M059J (cell line): ENCODE measurements at regions not wholly inside any gene's neighbourhood (a gene's known extent, or its start where the extent isn't known, plus 50 kb on each side); places are given as distances from the start of the nearest gene placed in this dataset.
A peak's percentile ranks its signal among the peaks of the same experiment; 100 is the strongest.

Experiments used
- DNase-seq: peaks from one replicate; pipeline ENCODE4 v3.0.0-alpha.2; 2012; ENCODE audit warnings: low read depth

DNA sequence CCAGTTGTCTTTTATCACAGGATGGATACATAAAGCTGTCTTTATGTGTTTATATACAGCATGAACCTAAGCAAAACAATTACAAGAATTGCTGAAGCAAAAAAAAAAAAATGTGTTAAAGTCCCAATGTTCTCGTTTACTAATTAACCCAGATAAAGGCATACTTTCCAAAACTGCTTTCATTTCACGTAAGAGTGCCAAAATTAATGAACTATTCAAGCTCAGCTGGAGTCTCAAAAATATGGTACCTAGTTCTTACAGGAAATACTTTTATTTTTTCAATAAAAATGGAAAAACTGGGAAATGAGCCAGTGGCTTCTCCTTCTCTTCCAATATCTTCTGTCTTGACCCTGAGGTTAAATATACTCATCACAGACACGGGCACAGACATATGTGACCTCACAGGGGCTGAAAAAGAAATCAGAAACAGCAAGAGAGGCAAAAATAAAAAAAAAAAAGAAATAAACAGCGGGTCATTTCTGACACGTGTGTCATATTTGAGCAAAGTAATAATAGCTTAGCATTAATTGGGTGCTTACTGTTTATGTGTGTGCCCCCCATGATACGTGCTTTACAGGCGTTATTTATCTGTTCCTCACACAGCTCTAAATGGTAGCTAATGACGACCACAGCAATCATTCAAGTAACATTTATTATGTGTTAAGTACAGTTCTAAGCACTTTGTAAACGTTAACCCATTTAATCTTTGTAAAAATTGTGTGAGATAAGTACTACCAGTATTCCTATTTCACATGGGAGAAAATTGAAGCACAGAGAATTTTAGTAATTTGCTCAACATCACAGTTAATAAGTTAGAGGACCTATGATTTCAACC, 158.0 kb upstream of the MMADHC start:
- no peak for DNase-seq

DNA sequence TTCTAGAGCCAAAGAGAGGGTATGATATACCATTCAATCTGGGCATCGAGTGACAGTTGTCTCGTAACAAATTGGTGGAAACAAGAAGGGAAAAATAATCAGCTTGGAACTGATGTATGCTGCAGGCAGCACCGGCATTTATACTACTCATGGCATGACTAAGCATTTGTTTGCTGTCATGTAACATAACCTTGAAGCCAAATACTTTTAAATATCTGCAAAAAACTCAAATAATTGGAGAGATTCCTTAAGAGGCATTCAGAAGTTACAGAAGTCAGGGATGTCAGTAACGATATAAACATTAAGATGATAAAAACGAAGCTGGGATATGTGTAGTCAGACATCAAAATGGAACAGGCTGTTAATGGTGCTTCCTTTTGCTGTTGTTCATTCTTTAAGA, 157.3 kb upstream of the MMADHC start:
- DNase-seq = peak; percentile 45

DNA sequence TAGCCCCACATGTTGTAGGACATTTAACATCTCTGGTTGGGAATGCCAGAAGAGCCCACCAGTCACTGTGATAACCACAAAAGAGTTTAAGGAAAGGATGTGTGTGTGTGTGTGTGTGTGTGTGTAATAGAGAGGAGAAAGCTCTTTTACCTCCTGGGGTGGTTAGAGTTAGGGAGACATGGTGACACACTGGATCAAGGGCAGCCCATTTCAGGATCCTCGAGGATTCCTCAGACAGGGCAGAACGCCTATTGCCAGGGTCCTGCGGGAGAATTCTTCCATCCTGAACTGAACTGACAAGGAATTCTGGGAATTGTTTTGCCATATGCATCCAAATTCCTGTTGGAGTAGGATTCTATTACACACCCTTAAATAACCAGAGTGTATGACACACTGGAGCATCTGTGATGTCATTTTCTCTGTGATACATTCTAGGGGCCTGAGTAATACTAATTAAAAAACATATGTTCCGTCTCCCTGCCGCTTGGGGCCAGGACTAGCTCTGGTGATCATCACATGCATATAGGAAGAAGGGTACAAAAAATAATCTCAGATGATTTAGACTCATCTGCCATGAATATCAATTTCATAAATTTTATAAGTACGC, 156.4 kb upstream of the MMADHC start:
- DNase-seq = peak; percentile 84

DNA sequence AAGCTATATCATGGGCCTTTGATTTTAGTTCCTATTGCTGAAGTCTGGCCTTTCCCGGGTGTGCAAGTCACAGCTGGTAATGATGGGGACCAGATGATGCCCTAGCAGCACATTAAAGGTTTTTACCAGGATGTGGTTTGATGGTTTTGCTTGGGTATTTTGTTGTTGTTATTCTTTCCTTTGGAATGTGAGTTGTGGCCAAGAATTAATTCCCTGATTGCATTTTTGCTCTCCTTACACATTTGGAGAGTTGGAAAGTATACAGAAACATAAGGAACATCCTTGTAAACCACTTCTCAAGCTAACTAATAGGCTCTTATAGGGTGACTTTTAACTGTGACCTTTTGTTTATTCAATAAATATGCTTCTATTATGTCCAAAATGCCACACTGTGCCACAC, 154.1 kb upstream of the MMADHC start:
- DNase-seq = peak; percentile 90

DNA sequence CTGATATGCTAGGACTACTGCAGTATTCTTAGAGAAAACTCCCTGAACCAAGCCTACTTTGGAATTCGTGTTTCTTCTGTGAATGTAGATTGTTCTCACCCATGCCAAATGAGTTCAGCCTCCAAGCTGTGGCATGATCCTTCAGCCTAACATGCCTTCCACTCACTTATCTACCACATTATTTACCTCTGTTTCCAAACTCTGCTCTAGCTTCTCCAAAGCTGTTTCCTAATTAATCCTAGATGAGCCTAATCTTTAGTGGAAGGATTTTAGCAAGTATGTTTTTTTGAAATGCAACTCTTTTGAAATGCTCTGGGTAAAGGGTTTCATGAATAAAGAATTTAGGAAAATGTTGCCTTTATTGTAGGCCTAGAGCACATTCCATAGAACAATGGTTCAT, 152.9 kb upstream of the MMADHC start:
- no peak for DNase-seq

DNA sequence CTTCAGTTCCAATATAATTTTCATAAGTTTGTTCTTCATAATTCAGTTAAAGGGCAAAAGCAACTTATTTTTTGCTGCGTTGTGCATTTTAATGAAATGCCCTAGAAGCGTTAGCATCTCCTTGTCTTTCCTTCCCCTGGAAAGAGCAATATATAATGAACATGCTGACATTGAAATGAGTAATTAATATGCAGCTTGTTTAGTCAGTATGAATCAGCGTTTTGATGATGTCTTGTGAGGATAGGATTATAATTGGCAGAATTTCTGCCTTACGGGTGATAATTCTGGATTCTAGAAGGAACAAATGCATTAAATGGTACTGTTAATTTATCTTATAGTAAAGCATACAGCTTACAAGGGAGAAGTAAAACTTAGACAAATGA, 152.3 kb upstream of the MMADHC start:
- DNase-seq = no peak

DNA sequence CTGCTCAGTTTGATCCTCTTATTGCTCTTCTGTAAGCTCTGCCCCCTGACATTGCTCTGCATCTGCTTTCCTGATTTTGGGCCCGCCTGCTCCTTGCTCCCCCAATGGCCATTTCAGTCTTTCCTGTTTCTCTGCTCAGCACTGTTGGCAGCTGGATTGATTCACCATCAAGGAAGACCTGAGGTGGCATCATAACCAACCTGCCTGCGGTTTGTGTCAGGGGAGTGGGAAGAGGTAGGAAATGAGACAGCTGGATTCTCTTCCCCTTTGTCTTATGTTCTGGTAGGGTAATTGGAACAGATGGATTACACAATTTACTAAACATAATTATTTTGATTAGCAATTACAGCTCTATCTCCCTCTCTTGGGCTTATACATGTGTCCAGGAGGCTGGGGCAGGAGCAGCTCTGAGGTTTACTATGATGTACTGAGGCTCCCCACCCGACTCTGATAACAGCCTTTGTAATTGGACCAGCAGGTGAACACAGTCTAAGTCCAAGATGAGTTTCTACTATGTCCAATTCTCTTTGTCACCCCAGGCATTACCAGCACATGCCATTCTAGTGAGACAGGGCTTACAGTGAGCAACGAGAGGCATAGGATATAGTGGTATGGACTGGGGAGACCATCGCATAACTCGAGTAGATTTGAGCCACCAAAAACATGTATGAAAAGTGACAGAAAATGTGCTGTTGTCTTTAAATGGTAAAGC, 151.8 kb upstream of the MMADHC start:
- peak; percentile 39 for DNase-seq

DNA sequence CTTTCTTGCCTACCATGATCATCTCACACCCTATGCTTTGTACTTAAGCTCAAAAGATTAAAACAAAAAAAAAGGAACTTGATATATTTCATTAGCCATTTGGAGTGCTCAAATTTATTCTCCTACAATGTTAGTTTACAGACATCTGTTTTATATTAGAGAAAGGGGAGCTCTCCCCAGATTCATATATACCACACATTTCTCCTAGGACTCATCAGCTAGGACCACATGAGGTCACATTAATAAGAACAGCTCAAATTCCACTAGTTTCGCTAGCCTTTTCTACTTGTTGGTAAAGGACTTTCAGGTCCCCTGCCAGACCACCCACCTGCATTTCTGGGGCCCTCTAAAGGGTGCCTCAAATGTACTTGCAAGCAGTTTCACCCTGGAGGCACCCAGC, 151.2 kb upstream of the MMADHC start:
- no peak for DNase-seq

DNA sequence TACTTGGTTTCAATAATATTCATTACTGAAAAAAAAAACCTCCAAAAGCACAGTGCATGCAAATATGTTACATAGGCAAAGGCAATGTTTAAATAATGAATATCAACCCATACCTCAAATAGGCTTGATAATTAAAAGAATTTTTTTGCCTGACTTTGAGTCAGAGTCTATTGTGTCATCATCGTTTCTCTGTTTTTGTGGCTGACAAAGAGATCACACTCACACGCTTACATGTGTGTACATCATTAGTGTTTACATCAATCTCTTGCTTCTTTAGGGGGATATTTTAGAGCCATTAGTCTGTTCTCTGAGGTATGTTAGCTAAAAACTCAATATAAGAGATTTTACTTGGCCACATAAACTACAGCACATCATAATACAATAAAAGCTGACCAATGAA, 150.3 kb upstream of the MMADHC start:
- DNase-seq = no peak

DNA sequence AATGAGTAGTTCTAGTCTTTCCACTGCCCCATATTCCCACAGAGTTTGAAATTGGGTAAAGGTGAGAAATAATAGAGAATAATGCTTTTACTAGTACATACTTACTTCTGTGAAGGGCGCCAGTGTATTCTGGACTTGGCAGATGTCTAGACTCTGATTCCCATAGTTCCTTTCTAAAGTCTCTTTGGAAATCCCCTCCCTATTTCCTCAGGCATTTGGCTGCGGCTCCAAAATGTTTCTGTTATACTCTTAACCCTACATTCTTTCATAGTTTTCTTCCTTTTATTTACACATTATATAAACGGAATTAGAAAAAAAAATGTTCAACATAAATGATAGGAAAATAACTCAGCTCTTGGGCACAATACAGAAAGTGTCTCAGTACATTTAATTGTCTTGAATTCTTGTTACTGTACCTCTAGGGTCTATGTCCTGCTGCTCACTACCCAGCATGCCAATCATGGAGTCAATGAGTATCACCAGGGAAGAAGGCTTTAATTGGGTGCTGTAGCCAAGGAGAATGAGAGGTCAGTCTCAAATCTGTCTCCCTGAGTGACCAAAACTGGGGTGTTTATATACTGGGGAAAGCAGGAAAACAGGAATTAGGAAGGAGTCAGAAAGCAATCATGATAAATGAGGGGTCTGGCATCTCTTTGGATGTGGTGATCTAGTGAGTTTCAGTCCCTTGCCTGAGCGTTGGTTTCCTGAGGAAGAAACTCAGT, 147.8 kb upstream of the MMADHC start:
- peak; percentile 37 for DNase-seq

DNA sequence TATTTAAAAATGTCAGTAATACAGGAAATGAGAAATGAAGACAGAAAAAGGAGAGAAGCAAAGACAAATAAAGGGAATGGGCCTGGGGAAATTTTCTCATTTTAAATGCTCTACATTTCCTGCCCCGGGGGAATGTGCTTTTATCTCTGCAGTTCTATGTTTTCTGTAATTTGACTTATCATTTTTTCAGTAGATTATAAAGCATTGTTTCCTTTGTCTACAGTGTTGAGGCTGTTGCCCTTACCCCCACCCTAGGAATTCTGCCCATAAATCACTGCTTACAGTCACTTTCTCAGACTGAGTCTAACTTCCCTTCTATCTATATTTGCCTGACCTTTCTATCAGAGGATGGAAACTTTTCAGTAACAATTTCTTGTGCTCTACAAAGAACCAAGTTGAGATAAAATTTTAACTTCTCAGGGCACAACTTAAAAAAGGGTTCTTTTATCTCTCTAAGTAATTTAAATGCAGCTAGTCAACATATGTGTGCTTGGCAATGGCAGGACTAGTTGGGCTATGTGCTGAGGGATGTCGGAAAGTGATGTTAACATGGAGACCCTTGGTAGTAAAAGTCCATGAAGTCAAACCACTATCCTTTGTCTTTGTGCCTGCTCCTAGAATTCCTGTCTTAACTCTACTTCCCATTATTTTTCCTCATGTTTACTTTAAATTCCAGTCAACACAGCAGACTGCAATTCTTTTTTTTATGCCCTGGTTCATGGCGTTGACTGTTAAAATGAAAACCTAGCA, 146.5 kb upstream of the MMADHC start:
- peak; percentile 85 for DNase-seq

DNA sequence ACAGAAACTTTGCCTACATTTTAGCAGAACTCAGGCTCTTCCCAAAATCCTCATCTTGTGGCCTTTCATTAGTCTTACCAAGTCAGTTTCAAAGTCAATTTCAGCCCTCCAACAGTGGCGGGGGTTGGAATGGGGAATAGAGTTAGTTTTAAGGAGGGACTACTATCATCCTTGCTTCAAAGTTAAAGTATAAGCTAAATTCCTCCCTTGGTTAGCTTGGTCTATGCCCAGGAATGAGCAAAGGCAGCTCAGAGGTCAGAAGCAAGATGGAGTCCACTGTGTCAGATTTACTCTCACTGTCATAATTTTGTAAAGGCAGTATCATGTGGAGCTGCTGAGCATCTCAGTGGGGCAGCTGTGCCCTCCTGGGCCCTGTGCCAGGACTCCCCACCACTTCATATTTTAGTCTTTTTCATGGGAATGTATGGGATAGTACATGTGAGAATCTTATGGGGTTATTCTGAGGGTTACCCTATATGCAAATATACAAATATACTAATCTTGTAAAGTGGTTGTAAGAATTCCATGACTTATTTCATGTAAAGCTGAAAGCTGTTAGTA, 145.2 kb upstream of the MMADHC start:
- peak; percentile 47 for DNase-seq

DNA sequence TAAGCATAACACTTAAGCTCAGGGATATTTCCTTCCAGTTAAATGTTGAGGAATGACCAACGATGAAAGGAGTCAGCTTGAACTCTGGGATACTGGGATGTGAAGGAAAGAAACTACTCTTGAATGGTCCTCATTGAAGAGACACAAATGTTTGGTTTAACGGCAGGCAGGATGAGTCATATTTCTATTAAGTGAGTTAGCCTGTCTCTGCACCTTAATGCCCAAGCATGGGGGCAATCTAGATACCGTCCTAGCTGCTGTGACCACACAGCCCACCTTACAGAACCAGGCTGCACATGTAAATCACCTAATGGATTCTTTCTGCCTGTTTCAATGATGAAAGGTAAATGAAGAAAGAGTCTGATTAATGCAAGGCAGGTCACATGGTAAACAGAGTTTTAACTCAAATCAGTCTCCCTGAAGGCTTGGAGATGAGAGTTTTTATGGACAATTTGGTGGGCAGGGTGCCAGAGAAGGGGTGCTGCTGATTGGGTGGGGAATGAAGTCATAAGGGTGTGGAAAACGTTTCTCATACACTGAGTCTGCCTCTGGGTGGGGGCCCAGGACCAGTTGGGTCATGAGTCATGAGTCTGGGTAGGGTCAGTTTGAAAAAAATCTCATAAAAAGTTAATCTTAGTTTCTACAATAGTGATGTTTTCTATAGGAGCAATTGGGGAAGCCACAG, 144.6 kb upstream of the MMADHC start:
- peak; percentile 93 for DNase-seq

DNA sequence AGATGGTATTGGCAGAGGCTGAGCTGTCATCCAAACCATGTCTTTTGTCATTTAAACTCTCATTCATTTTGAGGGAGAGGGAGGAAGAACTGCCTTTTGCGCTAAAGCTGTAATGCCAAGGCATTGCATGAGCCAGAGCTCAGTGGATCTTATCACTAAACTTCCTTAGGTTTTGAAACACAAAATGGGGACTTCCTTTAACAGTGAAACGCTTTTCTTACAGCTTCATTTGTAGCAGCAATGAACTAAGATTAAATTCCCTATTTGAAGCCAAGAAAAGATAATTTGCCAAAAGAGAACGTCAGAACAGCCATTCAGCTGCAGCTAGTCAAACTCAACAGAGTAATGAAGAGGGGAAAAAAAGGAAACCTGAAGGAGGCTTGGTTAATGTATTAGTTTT, 143.5 kb upstream of the MMADHC start:
- DNase-seq = no peak

DNA sequence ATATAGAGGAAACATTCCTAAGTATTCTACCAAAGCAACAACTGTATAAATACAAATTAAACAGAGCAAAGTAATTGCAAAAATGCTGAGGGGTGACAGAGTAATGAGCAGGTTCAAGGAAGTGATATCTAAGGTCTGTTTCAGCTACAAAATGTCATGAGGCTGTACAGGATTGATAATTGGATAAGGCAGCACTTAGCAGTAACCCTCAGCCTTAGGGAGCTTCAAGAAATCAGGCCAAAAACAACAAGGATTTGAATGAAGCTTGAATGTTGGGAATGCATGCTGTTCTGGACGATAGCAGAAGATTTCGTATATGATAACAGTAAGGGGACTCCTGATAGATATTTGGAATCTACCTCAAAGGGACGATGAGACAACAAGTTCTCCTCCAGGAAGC, 142.0 kb upstream of the MMADHC start:
- no peak for DNase-seq

DNA sequence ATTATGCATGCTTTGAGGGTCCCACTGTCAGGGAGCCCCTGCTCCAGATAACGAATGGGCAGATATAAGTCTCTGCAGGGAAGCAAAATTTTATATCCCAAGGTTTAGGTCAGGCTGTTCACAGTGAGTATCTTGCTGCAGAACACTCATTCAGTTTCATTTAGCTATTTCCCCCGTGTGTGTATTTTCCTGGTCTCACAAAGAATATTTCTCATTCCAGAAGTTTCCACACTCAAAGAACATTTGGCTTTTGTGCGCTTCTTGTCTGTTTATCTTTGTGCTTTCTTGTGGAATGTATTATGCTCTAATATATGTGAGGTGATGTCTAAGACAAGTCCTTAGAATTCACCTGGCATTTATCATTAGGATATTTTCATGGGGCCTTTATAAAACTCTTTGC, 140.4 kb upstream of the MMADHC start:
- DNase-seq = no peak

DNA sequence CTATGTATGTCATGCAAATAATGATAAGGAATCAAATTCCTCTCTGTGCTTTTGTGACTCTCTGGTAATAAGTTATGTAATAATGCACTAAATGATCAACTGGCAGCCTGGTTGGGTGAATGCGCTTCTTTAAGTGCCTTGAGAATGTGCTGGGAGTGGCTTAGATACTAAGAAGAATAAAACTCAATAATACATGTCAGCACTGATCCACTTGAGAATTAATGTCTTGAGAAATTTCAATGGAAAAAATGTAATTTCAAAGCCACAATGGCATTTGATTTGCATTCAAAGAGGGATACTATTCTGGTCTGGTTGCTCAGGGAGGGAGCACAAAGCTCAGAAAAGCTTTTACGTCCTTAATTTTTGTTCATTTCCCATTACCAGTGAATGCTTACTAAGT, 137.7 kb upstream of the MMADHC start:
- no peak for DNase-seq

DNA sequence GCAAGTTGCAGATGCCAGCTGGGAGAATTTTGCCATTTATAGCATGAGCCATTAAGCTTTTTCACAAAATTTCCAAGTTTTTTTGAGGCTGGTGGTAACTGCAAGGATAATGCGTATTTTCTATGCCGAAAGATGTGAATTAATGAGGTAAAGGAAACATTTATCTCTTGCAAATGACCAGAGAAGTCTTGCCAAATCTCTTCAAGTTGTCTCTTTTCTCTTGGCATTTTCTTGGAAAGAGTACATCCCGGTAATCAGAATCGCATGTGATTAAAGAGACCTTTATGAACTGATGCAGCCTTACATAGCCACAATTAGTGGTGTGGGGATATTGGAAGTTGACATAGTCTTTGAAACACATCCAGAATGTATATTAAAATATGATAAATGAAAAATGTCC, 136.5 kb upstream of the MMADHC start:
- DNase-seq = no peak

DNA sequence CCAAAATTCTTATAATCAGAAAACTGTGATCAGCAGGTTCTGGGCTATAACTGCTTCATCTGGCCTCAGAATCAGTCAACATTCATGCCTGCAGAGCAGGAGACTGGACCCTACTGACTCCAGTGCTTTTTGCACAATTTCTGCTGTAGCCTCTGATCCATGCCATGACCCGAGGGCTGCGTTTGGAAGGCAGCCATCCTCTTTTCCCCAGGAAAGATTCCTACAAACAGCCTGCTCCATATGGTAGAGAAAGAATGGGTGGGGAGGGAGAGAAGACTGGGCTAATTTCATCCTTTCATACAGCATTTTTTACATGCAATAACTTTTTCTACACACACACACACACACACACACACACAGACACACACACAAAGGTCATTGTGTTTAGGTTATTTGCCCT, 133.0 kb upstream of the MMADHC start:
- DNase-seq = no peak

DNA sequence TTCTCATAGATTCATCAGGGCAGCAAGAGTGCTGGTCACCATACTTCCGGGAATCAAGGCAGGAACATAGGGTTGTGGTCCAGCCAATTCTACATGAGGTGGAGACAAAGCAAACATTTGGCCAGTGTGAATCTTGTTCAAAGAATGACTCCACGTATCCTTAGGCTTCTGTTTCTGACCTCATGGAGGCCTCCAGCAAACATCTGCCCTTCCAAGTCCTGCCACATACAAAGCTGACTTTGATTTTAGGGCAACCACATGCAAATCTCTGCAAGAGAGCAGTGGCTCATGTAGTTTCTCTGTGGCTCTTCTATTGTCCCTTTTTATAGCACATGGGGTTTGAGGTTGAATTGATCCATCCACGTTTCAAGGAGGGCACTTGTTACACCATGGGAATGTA, 132.1 kb upstream of the MMADHC start:
- no peak for DNase-seq

DNA sequence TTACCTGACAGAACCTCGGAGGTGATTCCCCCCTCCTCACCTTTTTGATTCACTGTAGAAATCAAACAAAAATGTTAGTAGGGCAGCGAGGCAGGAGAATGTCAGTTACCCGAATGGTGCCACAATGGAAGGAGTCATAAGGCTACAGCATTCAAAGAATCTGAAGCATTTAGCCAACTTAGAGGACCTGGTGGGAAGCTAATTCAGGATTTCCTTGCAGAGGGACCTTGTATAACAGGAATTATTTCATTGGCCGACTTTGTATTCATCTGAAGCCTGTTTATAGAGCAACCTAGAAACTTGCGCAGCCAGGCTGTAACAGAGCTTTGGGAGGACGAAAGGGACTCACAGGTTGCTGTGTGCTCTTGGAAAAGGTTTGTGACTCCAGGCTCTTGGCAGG, 129.1 kb upstream of the MMADHC start:
- DNase-seq = no peak
